HG03196 (cell line): ENCODE measurements at regions not wholly inside any gene's neighbourhood (a gene's known extent, or its start where the extent isn't known, plus 50 kb on each side); places are given as distances from the start of the nearest gene placed in this dataset.
"Not testable (repeated sequence)": the region's sequence is repeated elsewhere in the genome, so short reads cannot be mapped to it uniquely, and the experiment has no call there.

ENCODE experiments used
- ATAC-seq: cut with Tn5 transposase; IDR thresholded peaks from one replicate; pipeline ENCODE4 v1.9.1; 2021; ENCODE audit not compliant: unreplicated experiment

DNA sequence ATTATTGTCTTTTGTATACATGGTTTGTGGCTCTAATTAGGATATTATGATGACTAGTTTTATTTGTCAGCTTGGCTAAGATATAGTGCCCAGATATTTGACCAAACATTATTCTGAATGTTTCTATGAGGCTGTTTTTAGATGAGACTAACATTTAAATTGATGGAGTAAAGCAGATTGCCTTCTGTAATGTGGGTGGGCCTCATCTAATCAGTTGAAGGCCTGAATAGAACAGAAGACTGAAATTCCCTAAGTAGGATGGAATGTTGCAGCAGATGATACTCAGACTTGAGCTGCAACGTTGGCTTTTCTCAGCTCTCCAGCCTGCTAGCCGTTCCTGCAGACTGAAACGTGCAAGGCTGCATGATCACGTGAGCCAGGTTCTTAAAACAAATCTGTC is 546.5 kb downstream of the EDEM1 start:
- ATAC-seq: no peak

DNA sequence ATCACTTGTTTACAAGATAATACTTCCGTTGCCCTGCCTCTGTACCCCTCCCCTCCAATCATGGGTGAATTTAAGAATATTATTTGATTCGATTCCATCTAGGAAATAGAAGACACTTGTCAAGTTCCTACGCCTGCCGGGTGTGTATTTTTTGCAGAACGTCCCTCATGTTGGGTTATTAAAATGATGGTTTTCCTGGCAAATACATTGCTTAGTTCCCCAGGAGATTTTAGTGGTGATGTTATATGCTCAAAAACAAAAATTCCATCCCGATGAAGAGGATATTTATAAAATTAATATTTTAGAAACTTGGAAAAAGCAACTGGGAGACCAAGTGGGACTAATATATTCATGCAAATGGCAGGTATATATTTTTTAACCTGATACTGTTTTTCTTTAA is 548.4 kb downstream of the EDEM1 start:
- ATAC-seq: no peak

DNA sequence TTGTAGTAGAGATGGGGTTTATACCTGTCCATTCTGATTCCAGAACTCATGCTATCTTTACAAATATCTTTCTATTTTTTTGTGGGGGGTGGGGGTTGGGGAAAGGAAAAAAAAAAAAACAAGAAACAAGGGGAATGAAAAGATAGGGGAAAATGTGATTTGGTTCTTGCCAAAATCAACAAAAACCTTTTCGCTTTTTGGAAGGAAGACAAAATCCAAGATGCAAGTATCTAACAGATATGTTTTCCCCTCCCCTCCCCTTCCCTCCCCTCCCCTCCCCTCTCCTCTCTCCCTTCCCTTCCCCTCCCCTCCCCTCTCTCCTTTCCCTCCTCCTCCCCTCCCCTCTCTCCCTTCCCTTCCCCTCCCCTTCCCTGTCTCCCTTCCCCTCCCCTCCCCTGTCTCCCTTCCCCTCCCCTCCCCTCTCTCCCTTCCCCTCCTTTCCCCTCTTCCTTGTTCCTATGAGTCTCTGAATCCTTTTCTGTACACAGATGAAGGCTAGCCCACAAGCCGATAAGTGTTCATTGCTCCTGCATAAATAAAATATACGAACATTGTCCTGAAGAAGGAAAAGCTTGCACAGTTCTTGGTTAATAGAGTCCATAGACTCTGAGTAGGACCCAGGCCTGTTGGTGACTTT is 551.9 kb downstream of the EDEM1 start:
- no peak for ATAC-seq

DNA sequence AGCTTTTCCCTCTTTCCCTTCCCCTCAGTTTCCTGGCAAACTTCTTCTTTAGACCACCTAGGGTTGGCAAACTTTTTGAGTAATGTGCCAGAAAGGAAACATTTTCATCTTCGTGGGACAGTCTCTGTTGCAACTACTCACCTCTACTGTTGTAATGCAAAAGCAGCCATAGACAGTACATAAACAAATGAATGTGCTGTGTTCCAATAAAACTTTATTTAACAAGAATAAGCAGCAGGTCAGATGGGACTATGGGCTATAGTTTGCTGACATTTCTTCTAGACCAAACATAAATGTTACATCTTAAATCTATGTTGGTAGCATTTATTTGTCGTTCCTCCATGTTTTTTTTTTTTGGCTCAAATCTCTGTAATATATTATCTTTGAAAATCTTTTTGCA is 552.4 kb downstream of the EDEM1 start:
- ATAC-seq: no peak

DNA sequence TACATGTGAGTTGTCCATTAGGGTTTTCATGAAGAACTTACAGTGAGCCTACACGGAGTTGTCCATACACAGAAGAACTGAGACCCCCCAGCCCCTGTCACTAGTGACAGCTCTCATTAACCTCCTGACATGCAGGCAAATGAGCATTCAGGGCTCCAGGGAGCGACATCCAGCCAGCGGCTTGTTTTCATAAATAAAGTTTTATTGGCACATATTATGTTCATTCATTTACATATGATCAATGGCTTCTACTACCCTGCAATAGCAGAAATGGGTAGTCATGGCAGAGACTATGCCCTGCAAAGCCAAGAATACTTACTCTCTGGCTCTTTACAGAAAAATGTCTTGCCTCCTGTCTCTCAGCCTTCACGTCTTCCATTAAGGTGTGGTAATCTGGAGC is 553.5 kb downstream of the EDEM1 start:
- no peak for ATAC-seq

DNA sequence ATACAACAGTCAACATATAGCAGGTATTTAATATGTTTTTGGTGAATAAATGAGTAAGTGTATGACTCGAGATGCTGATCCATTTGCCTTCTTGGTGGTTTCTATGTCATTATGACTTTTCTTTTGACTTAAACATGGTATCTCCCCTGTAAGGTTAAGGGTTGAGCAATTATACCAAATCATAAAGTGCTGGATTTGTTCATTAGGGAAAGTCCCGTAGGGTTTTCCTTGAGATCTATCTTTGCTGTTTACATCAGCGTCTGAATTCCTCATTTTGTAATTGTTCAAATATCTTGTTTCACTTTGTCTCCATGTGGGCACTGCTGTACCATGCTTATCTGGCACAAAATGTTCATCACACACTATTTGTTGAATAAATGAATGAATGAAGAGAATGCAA is 562.6 kb downstream of the EDEM1 start:
- no peak for ATAC-seq

DNA sequence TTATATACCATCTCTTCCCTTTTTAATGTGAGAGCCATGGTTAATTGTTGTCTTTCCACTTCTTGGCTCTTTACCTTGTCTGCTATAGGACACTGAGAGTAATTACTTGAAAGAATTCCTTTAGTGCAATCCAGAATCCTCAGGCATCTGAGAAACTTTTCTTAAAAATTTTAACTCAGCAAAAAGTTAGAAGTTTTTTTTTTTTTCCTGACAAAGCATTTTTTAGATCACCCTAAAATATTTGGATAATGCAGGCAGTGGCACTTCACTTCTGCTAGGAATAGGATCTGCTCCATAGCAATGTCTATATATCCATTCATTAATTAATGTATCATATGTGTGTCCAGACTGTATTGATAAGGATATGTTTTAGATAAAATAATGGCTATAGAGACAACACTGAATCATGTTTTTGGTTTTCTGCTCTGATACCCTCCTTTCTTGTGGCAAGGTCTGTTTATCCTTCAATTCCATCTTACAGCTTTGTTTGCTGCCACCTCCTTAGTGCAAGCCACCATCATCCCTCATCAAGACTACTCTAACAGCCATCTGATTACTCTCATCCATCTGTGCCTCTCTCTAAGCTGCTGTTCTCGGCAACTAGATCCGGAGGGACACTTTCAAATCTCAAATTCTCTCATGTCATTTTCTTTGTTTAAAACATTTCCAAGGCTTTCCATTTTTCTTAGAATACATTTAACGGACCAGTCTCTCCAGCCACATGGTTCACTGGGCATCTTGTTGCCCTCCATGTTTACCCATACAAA is 563.5 kb downstream of the EDEM1 start:
- ATAC-seq: no peak

DNA sequence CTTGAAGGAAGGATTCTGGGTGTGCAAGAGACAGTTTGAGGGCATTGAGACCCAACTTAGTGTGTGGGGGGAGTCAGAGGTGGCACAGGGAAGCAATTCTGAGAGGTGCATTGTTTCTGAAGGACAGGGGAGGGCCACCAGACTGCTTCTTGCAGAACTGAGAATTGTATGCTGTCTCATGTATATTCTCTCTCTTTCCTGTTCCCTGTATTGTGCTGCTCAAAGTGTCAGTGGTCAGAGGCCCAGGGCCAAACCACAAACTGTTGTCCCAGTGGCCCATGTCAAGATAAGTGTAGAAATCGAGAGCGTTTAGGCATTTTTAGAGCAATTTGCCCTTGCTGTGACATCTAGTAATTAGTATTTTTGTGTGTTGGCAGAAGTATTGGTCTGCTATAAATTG is 567.1 kb downstream of the EDEM1 start:
- no peak for ATAC-seq

DNA sequence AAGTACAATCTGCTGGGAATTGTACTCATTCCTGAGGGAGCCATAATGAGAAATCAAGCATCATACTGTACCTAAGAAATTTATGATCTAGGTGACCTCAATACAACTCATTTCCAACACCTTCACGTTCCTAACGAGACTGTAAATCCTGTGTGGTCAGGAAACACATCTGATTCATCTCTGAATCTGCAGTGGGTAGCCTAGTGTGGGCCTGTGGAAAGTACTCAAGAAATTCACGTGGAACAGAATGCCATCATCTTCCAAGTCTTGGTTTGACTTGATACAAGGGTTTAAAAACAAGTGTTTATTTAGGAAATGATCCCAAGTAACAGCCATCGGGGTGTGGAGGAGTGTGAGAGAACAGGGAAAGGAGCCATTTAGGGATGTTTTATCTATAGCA is 568.9 kb downstream of the EDEM1 start:
- no peak for ATAC-seq

DNA sequence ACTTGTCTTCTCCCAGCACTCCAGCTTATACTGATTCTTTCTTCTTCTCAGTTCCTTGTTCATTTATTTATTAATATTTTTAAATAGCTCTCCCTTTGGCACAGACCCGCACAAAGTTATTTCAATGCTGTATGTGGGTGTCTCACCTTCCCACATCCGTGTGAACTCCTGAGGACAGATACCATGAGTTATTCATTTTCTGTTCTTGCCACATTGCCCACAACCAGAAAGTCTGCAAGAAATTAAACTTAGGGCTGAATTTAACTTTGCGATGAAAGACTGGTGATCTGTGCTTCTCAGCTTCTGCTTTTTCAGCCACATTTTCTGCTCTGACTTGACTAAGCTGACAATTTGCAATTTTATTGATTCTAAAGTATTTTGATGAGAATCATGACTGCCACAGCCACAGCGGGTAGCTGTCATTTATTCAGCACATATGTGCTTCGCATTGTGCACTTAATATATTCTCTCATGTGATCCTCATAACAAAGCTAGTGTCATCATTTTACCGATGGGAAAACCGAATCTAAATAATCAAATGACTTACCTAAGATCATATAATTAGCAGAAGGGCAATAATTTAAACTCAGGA is 569.8 kb downstream of the EDEM1 start:
- ATAC-seq: no peak

DNA sequence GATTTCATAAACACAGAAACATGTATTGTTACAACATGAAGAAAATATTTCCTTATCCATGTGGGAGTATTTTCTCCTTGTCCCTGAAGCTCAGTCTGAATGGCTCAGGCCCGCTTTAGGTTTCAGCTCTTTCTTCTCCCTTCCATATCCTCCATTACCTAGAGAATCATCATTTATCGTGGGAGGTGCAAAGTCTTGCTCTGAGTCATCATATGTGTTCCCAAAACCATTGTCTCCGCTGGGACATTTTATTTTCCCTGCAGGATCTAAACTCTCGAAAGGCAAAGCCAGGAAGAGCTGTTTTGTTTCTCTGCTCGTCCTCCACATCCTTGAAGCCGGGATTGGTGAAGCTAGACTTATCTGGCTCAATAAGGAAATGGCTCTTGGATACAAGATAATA is 571.2 kb downstream of the EDEM1 start:
- no peak for ATAC-seq

DNA sequence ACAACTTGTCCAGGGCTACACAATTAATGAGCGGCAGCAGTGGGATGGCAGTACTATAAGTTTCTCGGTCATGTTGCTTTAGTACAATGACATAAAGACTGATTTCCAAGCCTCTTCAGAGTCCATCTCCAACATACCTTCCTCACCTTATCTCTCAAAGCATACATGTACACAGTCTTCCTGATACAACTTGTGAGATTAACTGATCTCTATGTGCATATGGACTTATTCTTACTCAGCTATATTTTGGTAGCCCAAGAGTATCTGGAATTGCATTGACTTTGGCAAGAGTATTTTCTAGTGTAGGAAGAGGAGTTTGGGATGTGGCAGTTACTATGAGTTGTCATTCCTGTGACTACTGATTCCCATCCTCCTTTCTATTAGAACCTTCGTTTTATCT is 575.0 kb downstream of the EDEM1 start:
- no peak for ATAC-seq

DNA sequence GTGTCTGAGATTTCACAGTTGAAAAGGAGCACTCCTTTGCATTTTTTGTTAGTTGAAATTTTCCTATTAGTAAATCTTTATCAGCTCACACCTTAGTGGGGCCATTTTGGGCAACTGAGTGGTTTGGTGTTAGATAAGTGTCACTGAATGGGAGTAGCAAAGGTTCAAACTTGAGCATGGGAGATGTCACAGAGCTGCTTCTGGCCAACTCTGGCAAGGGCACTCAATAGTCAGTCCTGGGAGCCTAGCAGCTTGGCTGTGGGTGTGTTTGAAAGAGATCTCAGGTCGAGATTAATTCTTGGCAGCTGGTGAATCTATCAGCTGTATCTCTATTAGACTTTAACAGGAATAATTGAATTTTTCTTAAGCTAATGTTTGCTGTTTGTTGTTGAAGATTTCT is 579.3 kb downstream of the EDEM1 start:
- no peak for ATAC-seq

DNA sequence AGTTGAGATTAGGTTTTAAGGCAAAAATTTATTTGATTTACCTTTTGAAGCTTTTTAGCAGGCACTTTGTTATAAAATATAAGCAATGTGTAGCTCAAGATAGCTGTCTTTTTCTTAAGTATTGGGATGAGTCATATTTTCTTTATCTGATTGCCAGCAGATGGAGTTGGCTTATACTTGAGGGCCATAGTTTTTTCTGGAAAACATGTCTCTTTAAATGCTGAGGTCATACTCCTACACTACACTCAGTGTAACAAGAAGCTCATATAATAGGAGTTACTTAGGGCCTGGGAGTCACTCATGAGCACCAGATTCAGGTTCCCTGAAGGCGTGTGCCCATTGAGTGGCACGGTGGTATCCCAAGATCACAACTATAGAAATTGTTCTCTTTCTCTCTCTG is 579.8 kb downstream of the EDEM1 start:
- no peak for ATAC-seq

DNA sequence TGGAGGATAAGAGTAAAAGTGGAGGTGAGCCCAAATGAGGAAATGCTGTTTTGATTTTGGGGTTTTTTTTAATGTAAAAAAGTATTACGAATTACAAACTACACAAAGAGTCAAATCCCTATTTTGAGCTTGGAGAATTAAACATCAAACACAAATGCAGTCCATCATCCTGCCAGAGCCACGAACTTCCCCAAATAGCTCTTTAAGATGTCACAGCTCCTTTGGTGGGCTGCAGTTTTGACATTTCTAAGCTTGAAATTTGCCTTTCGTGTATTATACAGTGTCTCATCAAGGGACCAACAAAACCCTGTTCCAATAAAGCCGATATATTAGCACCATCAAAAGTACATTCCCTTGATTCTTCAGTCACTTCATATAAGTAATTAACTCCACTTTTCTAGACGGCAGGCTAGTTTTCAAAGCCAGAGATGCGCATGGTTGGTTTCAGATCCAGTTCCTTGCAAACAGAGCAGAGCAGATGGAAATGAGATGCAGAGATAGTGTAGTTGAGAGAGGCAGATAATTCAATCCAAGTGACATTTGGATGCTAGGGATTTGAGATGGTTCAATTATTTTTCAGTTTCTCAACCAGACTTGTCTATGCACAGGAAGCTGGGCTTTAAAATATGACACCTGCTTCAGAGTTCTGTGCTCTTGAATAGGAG is 580.9 kb downstream of the EDEM1 start:
- no peak for ATAC-seq

DNA sequence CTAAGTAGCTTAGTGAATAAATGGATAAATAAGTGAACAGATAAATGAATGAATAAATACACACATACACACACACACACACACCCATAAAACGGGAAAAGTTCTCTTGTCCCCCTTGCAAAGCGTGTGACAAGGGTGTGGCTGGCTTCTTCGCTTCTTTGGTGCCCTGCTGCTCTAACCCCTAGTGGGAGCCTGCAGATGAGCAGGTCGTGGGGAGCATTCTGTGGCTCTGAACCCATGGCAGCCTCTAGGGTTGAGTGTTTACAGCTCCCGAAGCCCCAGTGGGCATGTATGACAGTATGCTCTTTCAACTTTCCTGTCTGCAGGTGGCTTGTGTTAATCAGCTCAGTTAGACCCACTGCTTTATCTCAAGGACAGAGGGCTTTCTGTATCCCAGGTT is 582.3 kb downstream of the EDEM1 start:
- no peak for ATAC-seq

DNA sequence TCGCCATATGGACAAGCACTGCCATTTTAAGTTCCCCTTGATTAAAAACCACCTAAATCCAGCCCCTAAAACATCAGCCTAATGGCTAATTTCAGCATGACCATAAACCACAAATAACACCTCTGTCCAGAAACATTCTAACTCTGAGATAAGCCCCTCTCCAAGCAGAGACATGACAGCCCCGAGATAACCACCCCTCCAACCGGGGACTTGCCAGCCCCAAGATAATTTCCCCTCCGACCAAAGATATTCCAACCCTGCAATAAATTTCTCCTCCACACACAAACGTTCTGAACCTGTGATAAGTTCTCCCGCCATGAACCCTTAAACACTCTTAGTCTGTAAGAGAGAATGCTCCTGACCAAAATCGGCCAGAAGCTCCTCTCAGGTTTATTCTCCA is 586.8 kb downstream of the EDEM1 start:
- no peak for ATAC-seq

DNA sequence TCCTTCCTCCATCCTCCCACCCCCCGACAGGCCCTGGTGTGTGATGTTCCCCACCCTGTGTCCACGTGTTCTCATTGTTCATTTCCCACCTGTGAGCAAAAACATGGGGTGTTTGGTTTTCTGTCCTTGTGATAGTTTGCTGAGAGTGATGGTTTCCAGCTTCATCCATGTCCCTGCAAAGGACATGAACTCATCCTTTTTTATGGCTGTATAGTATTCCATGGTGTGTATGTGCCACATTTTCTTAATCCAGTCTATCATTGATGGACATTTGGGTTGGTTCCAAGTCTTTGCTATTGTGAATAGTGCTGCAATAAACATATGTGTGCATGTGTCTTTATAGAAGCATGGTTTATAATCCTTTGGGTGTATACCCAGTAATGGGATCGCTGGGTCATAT is 587.6 kb downstream of the EDEM1 start:
- ATAC-seq: not testable (repeated sequence)

DNA sequence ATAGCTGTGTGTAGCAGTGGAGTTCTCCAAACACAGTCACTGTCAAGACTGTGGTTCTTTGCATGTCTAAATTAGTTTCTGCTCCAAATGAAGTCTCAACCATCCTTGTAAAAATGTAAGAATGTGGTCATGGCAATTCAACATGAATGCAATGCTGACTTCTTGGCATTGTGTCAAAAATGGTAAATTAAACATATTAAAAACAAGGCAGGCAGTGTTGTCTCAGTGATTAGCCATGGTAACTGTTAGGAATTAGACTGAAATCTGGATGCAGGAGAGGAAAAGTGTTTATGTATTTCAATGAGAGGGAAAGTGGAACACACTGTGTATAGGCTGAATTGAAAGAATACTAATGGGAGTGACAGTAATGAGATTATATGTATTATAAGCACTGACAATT is 597.2 kb downstream of the EDEM1 start:
- ATAC-seq: no peak

DNA sequence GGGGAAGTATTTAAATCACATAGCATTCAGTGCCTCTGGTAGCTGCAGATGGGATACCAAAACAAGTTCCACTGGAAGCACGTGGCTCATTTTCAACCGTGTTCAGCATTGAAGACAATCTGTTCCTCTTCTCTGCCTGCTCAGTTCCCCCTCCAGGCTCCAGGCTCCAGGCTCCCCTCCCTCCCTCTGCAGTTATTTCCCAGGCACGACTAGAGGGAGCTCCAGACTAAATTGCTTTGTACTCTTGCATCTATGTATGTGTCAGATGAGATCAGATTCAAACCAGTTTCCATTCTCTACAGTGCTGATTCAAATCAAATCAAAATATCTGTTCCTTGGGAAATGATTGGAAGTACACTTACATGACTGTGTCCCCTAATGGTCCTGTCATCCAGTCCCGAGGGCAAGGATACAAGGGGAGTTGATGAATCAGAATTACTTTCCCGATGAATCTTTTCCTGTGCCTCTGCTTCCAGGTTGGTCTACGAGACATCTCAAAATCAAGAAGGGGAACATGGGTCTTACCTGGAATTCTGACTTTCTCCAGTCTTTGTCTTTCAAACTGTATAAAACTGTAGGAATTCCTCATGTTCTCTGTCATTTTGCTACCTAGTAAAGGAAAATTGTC is 600.5 kb downstream of the EDEM1 start:
- ATAC-seq: no peak

DNA sequence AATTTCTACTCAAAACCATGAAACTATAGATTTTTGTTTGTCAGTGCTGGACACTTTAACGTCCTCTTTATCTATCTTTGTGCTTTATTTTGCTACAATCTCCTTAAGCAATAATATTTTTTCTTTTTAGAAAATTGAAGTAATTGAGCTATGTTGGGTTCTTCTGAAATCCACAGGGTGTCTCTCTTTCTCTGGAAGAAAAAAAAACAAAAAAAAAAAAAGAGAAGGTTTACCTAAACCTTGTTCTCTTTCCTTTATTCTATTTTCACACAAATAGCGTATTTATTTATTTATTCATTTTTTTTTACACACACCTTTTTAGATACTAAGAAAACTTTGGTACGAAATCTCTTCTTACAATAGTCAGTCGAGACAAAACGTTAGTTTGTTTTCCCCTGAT is 601.0 kb downstream of the EDEM1 start:
- no peak for ATAC-seq

DNA sequence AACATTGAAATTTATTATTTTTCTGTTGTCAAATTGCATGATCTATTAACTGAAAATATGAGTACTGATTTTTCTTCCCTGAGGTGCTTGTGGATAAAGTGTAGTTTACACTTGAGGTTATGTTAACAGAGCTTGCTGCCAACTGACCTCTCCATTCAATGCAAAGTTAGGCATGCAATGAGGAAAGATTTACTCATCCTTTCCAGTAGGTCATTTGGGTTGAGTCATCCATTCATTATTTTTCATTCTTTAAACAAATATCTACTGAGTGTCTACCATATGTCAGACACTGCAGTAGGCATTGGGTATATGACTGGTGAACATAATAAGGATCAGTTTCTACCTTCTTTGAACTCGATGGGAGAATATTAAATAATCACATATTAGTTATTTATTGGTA is 604.1 kb downstream of the EDEM1 start:
- ATAC-seq: no peak
